Activated CD4-positive, alpha-beta memory T cell treated with anti-CD3 and anti-CD28 coated beads for 36 hours (primary cell): ENCODE measurements at regions not wholly inside any gene's neighbourhood (a gene's known extent, or its start where the extent isn't known, plus 50 kb on each side); places are given as distances from the start of the nearest gene placed in this dataset.

Experiments
- CTCF ChIA-PET: fragments of 350-600 bp; sonication (Branson Sonifier 250); formaldehyde crosslinking; loops from one replicate; lab custom pipeline; 2021; ENCODE audit warnings: antibody characterized with exemption, inconsistent platforms; lab: Charles Lee
- POLR2A ChIA-PET: fragments of 350-600 bp; sonication (Branson Sonifier 250); formaldehyde crosslinking; loops from one replicate; lab custom pipeline; 2021; ENCODE audit warnings: antibody characterized with exemption; lab: Charles Lee
- DNase-seq: peaks from one replicate; pipeline ENCODE4 v3.0.0-alpha.2; 2020
- H3K27ac Mint-ChIP-seq: one replicate; pipeline ENCODE4 v1.8.0; 2021; ENCODE audit warnings: mixed read lengths
- H3K27me3 Mint-ChIP-seq: one replicate; pipeline ENCODE4 v1.8.0; 2021; ENCODE audit warnings: mixed read lengths
- H3K36me3 Mint-ChIP-seq: one replicate; pipeline ENCODE4 v1.8.0; 2021; ENCODE audit warnings: mixed read lengths
- H3K4me1 Mint-ChIP-seq: one replicate; pipeline ENCODE4 v1.8.0; 2021; ENCODE audit warnings: low read depth, mixed read lengths
- H3K4me3 Mint-ChIP-seq: one replicate; pipeline ENCODE4 v1.8.0; 2021; ENCODE audit warnings: mild to moderate bottlenecking, mixed read lengths
- H3K9me3 Mint-ChIP-seq: one replicate; pipeline ENCODE4 v1.8.0; 2021; ENCODE audit warnings: mixed read lengths
- intact Hi-C: fragments of 100-400 bp; cut with micrococcal nuclease; formaldehyde crosslinking; loops from one replicate; pipeline ENCODE4 v1.15.1; 2023

DNA sequence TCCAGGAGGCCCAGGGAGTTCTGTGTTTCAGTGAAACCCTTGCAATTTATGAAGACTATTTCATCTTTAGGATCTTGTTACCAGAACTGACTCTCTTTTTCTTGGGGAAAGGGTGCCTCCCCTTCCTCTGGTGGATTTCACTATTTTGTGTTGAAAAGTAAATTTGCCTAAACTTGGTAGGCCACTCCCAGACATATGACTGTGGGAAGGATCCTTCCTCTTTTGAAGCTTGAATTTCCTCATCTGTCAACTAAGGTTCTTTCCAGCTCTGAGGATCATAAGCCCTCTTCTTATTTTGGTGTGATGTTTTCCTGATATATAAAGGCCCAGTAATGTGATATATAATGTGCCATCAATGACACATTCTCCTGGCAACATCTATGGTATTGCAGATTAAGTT lies 59.1 kb upstream of the ZFAND5 start:
- ChIA-PET CTCF (no interaction called here), POLR2A (no interaction called here)
- DNase-seq: no peak
- Mint-ChIP-seq H3K4me3 (no peak overlapping the region), H3K36me3 (no peaks in the 10 kb centered on the region), H3K27me3 (no peaks in the 10 kb centered on the region), H3K4me1 (no peaks in the 10 kb centered on the region), H3K9me3 (no peaks in the 10 kb centered on the region), H3K27ac (no peak overlapping the region)
- intact Hi-C loops: no loop called here

DNA sequence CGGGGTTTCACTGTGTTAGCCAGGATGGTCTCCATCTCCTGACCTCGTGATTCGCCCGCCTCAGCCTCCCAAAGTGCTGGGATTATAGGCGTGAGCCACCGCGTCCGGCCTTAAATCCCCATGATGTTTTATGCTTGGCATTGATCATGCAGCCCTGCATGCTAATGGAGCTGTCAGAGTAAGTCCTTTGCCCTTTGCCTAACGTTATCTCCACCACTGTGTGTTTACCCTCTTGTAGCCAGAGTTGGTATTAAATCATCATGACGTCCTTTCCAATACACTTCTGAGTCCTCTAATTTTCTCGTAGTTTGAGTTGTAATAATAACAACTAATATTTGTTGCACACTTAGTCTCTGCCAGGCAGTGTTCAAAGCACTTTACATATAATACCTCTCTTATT lies 57.2 kb upstream of the ZFAND5 start:
- H3K27me3 Mint-ChIP-seq: no peaks in the 10 kb centered on the region
- no peaks in the 10 kb centered on the region for H3K4me1 Mint-ChIP-seq
- no peak for DNase-seq
- ChIA-PET CTCF (no interaction called here), POLR2A (no interaction called here)
- intact Hi-C loops: no loop called here
- H3K27ac Mint-ChIP-seq: no peak overlapping the region
- no peaks in the 10 kb centered on the region for H3K36me3 Mint-ChIP-seq
- H3K9me3 Mint-ChIP-seq: no peaks in the 10 kb centered on the region
- no peak overlapping the region for H3K4me3 Mint-ChIP-seq

DNA sequence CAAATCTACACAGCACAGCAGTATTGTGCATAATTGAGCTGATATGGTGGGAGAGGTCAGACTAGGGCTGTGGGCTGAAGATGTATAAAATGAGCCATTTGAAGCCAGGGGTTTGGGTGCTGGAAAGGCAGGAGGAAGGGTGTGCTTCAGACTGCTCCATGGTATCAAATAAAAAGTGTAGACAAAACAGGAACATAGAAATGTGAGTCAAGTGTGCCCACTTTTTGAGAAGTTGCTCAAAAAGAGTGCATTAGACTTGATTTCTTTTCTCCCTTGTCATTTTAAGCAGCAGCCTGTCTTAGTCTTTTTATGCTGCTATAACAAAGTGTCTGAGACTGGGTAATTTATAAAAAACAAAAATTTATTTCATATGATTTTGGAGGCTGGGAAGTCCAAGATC lies 55.8 kb upstream of the ZFAND5 start:
- POLR2A ChIA-PET: no interaction called here

DNA sequence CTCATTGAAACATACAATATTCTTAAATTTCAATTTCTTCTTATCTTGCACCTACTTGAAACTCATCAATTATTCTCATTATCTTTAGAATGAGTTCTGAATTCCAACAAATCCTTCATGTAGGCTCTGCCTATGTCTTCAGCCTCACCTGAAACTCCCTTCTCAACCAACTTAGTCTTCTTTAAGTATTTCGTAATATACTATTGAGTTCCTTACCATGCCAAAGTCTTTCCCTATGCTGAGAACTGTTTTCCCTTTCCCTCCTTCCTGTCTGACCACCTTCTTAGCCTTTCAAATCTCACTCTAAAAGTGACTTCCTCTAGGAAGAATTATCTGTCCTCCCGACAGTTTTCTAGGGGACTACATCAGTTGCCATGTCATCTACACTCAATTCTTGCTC lies 50.9 kb upstream of the ZFAND5 start:
- Mint-ChIP-seq H3K36me3 (no peaks in the 10 kb centered on the region), H3K27me3 (no peaks in the 10 kb centered on the region), H3K4me1 (no peaks in the 10 kb centered on the region), H3K27ac (no peak overlapping the region), H3K9me3 (no peaks in the 10 kb centered on the region), H3K4me3 (no peak overlapping the region)
- no peak for DNase-seq
- intact Hi-C loops: no loop called here
- POLR2A ChIA-PET: no interaction called here
- CTCF ChIA-PET: no interaction called here

More for the DNA sequence above, 55.8 kb upstream of the ZFAND5 start:
- H3K27ac Mint-ChIP-seq: no peak overlapping the region
- H3K27me3 Mint-ChIP-seq: no peaks in the 10 kb centered on the region
- H3K4me1 Mint-ChIP-seq: no peaks in the 10 kb centered on the region
- H3K9me3 Mint-ChIP-seq: no peaks in the 10 kb centered on the region
- no peaks in the 10 kb centered on the region for H3K36me3 Mint-ChIP-seq
- CTCF ChIA-PET: no interaction called here
- no peak overlapping the region for H3K4me3 Mint-ChIP-seq
- no peak for DNase-seq
- intact Hi-C loops: no loop called here

DNA sequence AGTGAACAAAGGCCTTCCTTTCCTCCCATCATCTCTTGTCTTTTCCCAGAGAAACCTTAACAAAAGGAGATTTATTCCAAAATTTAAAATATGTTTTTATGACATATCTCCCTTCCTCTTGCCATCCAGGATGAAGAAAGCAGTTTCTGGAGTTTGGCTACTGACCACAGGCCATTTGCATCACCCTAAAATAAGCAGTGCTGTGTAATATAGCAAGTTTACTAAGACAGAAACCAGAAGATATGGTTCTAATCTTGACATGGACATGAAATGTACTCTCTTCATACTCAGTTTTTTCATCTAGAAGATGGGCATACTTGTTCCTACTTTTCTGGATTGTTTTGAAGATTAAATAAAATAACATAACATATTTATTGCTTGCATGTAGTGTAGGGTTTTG lies 50.2 kb upstream of the ZFAND5 start:
- H3K27ac Mint-ChIP-seq: no peak overlapping the region
- intact Hi-C loops: no loop called here
- POLR2A ChIA-PET: no interaction called here

More for the DNA sequence above, 50.2 kb upstream of the ZFAND5 start:
- DNase-seq: no peak
- H3K9me3 Mint-ChIP-seq: no peaks in the 10 kb centered on the region
- H3K27me3 Mint-ChIP-seq: no peaks in the 10 kb centered on the region
- CTCF ChIA-PET: no interaction called here
- H3K36me3 Mint-ChIP-seq: no peaks in the 10 kb centered on the region
- H3K4me3 Mint-ChIP-seq: no peak overlapping the region
- no peaks in the 10 kb centered on the region for H3K4me1 Mint-ChIP-seq
